ENCODE measurements at regions not wholly inside any gene's neighbourhood (a gene's known extent, or its start where the extent isn't known, plus 50 kb on each side); places are given as distances from the start of the nearest gene placed in this dataset.

DNA sequence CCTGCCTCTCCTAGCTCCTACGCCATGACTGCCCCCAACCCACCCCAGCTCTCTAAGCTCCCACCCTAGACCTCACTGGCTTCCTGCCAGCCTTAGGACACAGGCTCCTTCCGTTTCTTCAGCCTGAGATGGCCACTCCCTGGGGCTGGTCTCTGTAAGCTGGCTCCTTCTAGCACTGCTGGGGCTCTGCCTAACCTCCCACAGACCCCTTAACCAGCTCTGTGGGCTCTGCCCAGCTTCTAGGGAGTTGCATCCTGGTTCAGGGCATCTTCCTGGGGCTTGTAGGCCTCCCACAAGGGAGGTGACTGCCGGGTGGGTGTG, 478.6 kb upstream of the KLF6 start:
- no peak for DNase-seq (ENCODE audit: low read depth, low spot score)
- Histone ChIP-seq H3K79me2 (ENCODE audit: control insufficient read depth, insufficient read depth, low read length) (no peaks in the 10 kb centered on the region), H3K9me3 (ENCODE audit: control insufficient read depth, low read depth, low read length) (no peaks in the 10 kb centered on the region), H3K4me1 (ENCODE audit: control insufficient read depth, extremely low read depth, insufficient read depth, low read length) (peaks cover 12% of the 10 kb centered on the region), H3K9ac (ENCODE audit: control insufficient read depth, extremely low read depth, insufficient read depth, low read length) (no peak overlapping the region), H3K4me2 (ENCODE audit: control insufficient read depth, extremely low read depth, insufficient read depth, low read depth, low read length) (no peak overlapping the region), H3K27me3 (ENCODE audit: control insufficient read depth, extremely low read depth, insufficient read depth, low read length) (no peaks in the 10 kb centered on the region), H3K27ac (ENCODE audit: control insufficient read depth, insufficient read depth, low read length) (no peak overlapping the region), H4K20me1 (ENCODE audit: control insufficient read depth, extremely low read depth, insufficient read depth, low read length) (no peaks in the 10 kb centered on the region), H3K9me1 (ENCODE audit: control insufficient read depth, extremely low read depth, insufficient read depth, low read length) (no peaks in the 10 kb centered on the region), H2AFZ (ENCODE audit: control insufficient read depth, low read length) (no peak overlapping the region), H3K36me3 (ENCODE audit: control insufficient read depth in 2 of 2, extremely low read depth in 1 of 2, insufficient read depth in 2 of 2, low read length in 2 of 2) (no peaks in the 10 kb centered on the region), H3K4me3 (ENCODE audit: control insufficient read depth in 2 of 3, extremely low read depth in 1 of 3, insufficient read depth in 2 of 3, low read depth in 1 of 3, low read length in 3 of 3) (no peak overlapping the region)
- dilution Hi-C loops (cut with MboI; ENCODE audit: extremely low pct_ligation_motif_present, low sequenced_read_pairs) = no loop called here
- no peak for FAIRE-seq
- no peak for TF ChIP-seq EZH2 (IDR thresholded peaks at IDR 0.05; ENCODE audit: low read length)
- TF ChIP-seq, protein P1, sequence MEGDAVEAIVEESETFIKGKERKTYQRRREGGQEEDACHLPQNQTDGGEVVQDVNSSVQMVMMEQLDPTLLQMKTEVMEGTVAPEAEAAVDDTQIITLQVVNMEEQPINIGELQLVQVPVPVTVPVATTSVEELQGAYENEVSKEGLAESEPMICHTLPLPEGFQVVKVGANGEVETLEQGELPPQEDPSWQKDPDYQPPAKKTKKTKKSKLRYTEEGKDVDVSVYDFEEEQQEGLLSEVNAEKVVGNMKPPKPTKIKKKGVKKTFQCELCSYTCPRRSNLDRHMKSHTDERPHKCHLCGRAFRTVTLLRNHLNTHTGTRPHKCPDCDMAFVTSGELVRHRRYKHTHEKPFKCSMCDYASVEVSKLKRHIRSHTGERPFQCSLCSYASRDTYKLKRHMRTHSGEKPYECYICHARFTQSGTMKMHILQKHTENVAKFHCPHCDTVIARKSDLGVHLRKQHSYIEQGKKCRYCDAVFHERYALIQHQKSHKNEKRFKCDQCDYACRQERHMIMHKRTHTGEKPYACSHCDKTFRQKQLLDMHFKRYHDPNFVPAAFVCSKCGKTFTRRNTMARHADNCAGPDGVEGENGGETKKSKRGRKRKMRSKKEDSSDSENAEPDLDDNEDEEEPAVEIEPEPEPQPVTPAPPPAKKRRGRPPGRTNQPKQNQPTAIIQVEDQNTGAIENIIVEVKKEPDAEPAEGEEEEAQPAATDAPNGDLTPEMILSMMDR (optimal IDR thresholded peaks at IDR 0.05 in 1 of 3, IDR thresholded peaks at IDR 0.05 in 1 of 3, conservative IDR thresholded peaks at IDR 0.05 in 1 of 3; ENCODE audit: extremely low read depth in 1 of 3, insufficient read depth in 2 of 3, low read length in 3 of 3) = no peak

DNA sequence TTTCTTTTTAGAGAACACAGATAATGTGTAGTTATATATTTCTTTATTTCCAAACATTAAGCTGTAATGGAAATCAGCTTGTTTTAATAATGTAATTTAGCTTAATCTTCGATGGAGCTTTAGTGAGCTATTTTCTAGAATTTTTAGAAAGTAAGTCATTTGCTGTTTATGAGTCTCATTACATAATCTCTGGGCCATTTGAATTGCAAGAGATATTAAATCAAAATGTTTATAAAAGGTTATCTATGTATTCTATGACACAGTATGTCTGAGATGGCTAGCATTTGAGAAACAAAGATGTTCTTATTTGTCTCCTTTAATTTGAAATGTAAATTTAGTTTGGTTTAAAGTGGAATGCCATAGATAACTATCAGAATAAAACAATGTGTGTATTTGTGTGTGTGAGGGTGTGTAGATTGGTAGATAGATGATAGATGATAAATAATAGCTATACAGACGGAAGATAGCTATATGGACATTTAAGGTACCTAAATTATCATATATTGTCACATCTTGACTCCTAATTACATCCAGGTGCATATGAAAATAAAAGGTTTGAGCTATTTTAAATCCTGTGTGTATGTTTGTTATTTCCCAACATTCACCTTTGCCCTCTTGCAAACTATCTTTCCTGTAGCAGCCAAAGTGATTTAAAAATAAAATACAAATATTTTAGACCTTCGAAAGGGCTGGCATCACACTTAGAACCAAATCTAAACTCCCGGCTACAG, 478.0 kb upstream of the KLF6 start:
- H3K4me2 ChIP-seq (ENCODE audit: control insufficient read depth, extremely low read depth, insufficient read depth, low read depth, low read length) = no peak overlapping the region
- no peak overlapping the region for H3K4me3 ChIP-seq (ENCODE audit: control insufficient read depth in 2 of 3, extremely low read depth in 1 of 3, insufficient read depth in 2 of 3, low read depth in 1 of 3, low read length in 3 of 3)
- dilution Hi-C loops (cut with MboI; ENCODE audit: extremely low pct_ligation_motif_present, low sequenced_read_pairs) = no loop called here
- H2AFZ ChIP-seq (ENCODE audit: control insufficient read depth, low read length) = no peak overlapping the region
- H4K20me1 ChIP-seq (ENCODE audit: control insufficient read depth, extremely low read depth, insufficient read depth, low read length) = no peaks in the 10 kb centered on the region
- H3K79me2 ChIP-seq (ENCODE audit: control insufficient read depth, insufficient read depth, low read length) = no peaks in the 10 kb centered on the region
- TF ChIP-seq EZH2 (IDR thresholded peaks at IDR 0.05; ENCODE audit: low read length) = no peak
- TF ChIP-seq, protein P1 (optimal IDR thresholded peaks at IDR 0.05 in 1 of 3, IDR thresholded peaks at IDR 0.05 in 1 of 3, conservative IDR thresholded peaks at IDR 0.05 in 1 of 3; ENCODE audit: extremely low read depth in 1 of 3, insufficient read depth in 2 of 3, low read length in 3 of 3) = no peak
- H3K9me1 ChIP-seq (ENCODE audit: control insufficient read depth, extremely low read depth, insufficient read depth, low read length) = no peaks in the 10 kb centered on the region
- H3K4me1 ChIP-seq (ENCODE audit: control insufficient read depth, extremely low read depth, insufficient read depth, low read length) = peaks cover 12% of the 10 kb centered on the region
- DNase-seq (ENCODE audit: low read depth, low spot score) = no peak
- no peak for FAIRE-seq
- no peak overlapping the region for H3K9ac ChIP-seq (ENCODE audit: control insufficient read depth, extremely low read depth, insufficient read depth, low read length)
- H3K36me3 ChIP-seq (ENCODE audit: control insufficient read depth in 2 of 2, extremely low read depth in 1 of 2, insufficient read depth in 2 of 2, low read length in 2 of 2) = no peaks in the 10 kb centered on the region
- no peak overlapping the region for H3K27ac ChIP-seq (ENCODE audit: control insufficient read depth, insufficient read depth, low read length)
- H3K9me3 ChIP-seq (ENCODE audit: control insufficient read depth, low read depth, low read length) = no peaks in the 10 kb centered on the region
- H3K27me3 ChIP-seq (ENCODE audit: control insufficient read depth, extremely low read depth, insufficient read depth, low read length) = no peaks in the 10 kb centered on the region

Measured in keratinocyte (primary cell).